ENCODE measurements at regions not wholly inside any gene's neighbourhood (a gene's known extent, or its start where the extent isn't known, plus 50 kb on each side); places are given as distances from the start of the nearest gene placed in this dataset.
"Not testable (repeated sequence)": the region's sequence is repeated elsewhere in the genome, so short reads cannot be mapped to it uniquely, and the experiment has no call there.

DNA sequence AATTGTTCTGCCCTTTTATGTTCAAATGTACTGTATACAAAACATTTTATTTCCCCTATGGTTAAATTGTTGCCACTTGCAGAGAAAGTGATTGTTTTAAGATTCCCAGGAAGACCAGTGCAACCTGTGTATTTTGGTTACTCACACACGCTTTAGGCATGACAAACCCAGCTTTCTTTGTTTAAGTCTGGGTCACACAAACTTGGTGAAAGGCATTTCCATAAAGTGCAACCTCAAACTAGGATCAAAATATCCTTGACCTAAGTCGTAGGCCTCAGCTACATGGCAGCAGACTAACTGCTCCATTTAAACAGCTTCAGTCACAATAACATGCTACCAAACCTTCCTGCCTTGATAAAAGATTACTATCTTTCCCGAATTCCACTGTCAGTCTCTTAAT is 639.0 kb upstream of the PRR20A start:
- DNase-seq (ENCODE audit: low spot score) = no peak

DNA sequence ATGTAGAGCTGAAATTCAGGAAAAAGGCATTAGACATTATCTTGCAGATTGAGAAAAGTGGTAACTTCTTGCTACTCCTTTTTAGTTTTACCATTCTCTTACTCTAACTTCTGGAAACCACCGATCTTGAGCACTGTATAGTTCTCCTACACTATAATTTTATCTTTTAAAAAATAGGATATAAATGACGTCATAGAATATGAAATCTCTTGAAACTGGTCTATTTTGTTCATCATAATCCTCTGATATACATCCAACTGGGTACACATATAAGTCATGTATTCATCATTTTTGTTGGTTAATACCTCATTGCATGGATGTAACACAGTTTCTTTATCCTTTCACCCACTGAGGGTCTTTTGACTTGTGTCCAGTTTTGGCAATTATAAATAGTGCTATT is 629.9 kb upstream of the PRR20A start:
- no peak for DNase-seq (ENCODE audit: low spot score)

DNA sequence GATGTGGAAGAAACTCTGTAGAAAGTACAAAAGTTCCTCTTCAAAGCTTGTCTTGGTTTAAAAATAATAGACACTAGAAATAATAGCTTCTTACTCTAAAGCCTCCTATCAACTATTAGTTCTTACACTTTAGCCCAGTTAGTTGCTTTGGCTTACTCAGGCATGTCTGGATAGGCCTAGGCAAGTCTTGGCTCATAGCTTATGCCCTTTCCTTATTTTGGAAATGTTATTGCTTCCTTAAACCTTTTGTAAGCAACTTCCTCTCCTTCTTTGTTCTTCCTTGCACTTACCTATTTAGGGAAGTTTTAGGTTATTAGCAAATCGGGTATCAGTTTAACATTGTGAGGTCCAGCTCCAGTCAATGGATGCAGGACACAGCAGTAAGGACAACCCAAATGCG is 628.4 kb upstream of the PRR20A start:
- not testable (repeated sequence) for DNase-seq (ENCODE audit: low spot score)

DNA sequence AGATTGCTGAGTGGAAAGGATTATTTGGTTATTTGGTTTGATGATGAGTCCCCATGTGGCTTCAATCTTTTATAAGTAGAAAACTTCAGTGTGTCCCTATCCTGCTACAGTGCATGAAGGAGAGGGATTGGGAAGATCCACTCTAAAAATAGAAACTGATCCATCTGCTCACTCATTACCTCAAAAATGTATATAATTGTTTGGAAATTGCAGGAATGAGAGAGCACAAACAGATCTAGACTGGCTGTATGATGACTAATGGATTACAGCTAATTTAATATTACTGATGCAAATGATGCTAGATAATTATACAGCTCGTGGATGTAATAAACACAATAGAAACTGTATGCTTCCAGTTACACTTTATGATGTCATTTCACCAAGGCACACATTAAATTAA is 625.3 kb upstream of the PRR20A start:
- no peak for DNase-seq (ENCODE audit: low spot score)

DNA sequence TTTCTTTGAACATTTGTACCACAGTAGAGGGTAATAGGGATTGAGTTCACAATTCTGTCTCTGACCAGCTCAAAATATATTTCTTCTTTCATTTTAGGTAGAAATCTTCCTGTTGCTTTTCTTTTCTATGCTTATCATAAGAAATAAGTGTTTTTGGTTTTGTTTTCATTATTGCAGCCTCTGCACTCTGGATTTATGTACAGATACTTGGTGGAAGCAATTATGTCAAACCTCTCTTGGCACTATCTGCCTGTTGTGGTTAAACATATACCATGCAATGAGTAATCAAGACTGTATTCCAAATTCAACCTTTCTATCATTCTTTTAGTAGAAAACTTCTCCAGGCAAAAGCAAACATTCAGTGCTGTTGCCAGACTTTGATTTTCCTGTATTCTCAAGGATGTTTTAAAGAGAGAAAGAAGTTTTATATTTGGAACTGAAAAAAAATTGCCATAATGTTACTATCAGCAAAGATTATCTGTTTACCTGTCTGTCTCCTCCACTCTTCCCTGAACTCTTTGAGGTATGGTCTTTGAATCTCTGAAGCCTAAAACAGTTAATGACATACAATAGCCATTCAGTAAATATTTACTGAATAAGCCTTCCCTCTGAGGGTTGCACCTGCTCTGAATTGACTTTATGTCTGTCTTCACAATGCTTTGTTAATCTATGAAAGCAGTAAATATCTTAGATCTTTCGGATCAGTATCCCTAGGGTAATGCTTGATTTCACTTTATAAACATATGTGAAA is 612.5 kb upstream of the PRR20A start:
- DNase-seq (ENCODE audit: low spot score) = no peak

DNA sequence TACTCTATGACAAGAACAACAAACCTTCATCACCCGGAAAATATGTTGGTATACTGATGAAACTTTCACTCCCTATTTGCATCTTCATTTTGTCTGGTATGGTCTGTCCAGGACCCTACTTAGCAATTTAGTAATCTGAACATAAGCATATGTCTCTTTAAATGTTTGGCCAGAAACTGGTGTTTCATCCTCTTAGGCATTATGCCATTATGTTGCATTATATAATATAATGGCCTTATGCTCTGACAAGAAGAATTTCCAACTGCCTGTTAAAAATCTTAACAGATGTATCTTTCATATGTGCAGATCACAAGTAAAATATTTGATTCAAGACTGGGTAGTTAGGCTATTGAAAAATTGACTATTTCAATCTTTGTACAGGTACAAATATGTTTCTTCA is 610.6 kb upstream of the PRR20A start:
- DNase-seq (ENCODE audit: low spot score) = no peak

DNA sequence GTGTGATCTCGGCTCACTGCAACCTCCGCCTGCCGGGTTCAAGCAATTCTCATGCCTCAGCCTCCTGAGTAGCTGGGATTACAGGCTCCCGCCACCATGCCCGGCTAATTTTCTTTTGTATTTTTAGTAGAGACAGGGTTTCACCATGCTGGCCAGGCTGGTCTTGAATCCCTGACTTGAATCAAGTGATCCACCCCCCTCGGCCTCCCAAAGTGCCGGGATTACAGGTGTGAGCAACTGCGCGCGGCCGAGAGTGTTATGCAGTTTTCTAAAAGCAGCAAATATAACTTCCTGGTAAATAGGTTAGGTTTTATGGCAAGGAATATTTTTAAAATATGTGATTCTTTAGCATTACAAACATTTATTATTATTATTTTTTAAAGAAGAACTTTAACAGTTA is 592.8 kb upstream of the PRR20A start:
- DNase-seq (ENCODE audit: low spot score) = not testable (repeated sequence)

DNA sequence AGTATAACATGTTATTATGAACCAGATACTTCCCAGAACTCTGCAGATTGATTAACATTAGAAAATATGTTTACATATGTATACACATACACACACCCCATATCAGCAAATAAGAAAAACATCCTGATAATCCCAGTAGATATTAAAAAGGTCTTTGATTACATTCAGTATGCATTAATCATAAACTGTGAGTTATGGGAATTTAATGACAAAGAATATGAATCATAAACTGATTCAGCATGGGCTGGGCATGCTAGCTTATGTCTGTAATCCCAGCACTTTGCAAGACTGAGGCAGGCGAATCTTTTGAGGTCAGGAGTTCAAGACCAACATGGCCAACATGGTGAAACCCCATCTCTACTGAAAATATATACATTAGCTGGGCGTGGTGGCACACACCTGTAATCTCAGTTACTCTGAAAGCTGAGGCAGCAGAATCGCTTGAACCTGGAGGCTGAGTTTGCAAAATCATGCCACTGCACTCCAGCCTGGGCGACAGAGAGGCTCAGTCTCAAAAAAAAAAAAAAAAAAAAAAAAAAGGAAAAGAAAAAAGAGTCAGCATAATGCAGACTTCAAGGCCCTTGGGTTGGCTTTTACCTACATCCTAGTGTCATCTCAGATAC is 581.9 kb upstream of the PRR20A start:
- no peak for DNase-seq (ENCODE audit: low spot score)

DNA sequence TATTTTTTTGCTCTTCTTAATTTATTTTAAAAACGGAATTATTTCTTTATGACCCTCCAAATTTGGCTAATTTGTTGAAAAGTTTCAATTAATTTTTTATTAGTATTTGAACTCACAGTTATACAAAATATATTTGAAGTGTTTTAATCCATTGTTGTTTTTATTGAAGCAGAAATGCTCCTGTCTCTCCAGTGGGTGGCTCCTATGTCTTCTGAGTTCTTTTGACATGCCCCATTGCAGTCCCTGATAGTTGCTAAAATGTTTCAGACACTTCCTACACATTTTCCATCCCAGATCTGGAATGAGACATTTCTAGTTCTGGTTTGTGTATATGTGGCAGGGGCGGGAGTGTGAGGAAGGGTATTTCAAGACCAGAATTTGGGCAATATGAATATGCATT is 579.4 kb upstream of the PRR20A start:
- DNase-seq (ENCODE audit: low spot score) = no peak

DNA sequence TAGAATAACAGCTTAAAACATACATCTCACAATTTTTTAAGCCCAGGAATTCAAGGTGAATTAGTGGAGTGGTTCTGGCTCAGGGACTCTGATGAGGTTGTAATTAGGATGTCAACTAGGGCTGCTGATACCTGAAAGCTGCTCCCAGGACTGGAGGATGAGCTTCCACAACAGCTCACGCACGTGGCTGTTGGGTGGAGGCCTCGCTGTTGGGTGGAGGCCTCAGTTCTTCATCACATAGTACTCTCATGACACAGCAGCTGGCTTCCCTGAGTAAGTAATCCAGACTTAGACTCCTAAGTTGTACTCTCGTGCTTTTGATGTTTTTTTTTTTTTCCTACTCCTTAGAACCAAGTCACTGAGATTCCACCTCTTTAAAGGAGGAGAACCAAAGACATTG is 577.1 kb upstream of the PRR20A start:
- DNase-seq (ENCODE audit: low spot score) = no peak

DNA sequence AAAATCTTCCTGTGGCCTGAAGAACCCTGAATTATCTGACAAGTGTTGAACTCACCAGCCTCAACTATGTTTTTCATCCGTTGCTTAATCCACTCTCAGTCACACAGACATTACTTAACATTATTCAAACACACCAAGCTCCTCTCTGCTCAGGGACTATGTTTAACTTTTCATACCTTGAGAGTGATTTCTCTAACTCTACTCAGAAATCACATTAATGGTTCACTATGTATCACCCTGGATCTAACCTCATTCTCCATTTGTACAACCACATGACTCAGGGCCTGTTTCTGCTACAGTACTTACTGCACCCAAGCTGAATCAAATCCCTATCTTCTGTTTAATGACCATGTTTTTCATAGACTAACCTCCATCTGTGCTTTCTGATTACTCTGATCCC is 553.7 kb upstream of the PRR20A start:
- no peak for DNase-seq (ENCODE audit: low spot score)

DNA sequence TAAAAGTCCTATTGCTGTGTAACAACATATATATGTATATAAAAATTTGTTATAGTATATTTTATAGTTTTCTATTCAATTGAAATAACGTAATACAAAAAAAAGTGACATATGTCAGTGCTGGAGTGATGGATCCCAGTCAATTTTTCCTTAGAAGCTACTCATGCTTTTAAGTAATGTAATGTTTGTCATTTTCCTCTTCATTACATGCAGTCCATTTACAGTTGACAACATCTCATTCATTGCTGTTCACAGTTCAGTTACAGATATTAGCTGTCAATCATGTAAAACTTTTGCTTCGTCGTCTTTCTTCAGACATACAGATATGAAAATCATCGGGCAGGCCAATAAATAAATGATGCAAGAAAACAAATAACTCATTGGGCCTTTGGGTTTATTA is 525.1 kb upstream of the PRR20A start:
- DNase-seq (ENCODE audit: low spot score) = no peak

DNA sequence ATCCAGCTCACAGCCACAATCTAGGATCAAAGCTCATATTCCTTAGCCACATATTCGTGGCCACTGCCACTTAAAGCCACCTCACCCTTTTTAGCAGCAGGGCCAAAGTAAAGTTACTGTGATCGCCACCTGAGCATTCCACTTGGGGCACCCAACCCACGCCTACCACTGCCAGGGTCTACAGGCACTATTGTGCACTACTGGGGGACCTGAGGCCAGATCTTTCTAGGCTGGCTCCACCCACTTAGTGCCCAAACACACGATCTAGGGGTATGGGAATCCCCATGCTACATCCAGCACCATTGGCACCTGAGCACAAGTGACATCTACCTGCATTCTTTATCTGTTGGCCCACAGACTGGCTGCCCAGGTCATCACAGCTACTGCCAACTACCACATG is 517.9 kb upstream of the PRR20A start:
- no peak for DNase-seq (ENCODE audit: low spot score)

DNA sequence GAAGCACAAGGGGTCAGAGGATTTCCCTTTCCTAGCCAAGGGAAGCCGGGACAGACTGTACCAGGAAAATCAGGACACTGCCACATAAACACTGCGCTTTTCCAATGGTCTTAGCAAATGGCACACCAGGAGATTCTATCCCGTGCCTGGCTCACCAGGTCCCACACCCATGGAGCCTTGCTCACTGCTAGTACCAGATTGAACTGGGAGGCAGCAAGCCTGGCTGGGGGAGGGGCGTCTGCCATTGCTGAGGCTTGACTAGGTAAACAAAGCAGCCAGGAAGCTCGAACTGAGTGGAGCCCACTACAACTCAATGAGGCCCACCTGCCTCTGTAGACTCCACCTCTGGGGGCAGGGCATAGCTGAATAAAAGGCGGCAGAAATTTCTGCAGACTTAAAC is 511.8 kb upstream of the PRR20A start:
- not testable (repeated sequence) for DNase-seq (ENCODE audit: low spot score)

DNA sequence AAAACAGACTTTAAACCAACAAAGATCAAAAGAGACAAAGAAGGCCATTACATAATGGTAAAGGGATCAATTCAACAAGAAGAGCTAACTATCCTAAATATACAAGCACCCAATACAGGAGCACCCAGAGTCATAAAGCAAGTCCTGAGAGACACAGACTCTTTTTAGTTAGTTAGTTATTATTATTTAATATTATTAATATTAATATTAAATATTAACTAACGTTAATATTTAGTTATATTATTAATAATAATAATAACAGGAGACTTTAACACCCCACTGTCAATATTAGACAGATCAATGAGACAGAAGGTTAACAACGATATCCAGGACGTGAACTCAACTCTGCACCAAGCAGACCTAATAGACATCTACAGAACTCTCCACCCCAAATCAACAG is 509.7 kb upstream of the PRR20A start:
- not testable (repeated sequence) for DNase-seq (ENCODE audit: low spot score)

DNA sequence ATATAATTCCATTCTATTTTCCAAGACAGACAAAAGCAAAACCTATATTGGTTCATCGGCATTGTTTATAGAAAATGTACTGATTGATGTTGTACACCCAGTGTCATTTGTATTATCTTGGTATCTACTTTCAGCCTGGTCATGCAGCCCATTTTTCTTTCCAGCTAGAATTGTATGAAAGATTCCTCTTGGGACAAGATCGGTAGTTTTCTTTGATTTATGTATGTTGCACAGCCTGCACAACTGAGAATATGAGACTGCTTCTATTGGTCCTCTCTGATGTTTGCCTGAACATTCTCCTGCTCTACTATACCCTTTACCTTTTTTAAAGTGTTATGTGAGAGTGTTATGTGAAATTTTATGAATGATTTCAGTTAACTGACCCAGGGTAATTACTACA is 487.7 kb upstream of the PRR20A start:
- no peak for DNase-seq (ENCODE audit: low spot score)

DNA sequence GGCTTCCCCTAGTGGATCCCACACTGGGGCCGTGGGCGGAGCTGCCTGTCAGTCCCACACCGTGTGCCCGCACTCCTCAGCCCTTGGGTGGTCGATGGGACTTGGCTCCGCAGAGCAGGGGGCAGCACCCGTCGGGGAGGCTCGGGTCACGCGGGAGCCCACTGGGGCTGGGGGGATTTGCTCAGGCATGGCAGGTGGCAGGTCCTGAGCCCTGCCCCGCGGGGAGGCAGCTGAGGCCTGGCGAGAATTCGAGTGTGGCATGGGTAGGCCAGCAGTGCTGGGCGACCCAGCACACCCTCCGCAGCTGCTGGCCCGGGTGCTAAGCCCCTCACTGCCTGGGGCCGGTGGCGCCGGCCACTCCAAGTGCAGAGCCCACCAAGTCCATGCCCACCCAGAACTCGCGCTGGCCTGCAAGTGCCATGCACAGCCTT is 481.7 kb upstream of the PRR20A start:
- DNase-seq (ENCODE audit: low spot score) = no peak

DNA sequence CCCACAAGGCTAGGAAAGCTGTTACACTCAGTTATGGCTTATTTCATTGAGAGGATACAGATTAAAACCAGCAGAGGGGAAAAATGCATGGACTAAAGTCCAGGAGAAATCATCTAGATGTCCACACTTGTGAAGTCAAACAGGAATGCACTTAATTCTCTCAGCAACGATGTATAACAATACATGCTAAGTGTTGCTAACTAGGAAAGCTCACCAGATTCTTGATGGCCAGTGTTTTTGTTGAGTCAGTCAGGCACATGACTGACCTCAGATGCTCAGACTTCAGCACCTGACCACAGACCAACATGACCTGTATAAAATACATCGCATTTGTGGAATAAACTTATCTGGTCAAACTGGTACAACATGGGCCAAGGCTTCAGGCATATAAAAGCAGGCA is 470.2 kb upstream of the PRR20A start:
- no peak for DNase-seq (ENCODE audit: low spot score)

DNA sequence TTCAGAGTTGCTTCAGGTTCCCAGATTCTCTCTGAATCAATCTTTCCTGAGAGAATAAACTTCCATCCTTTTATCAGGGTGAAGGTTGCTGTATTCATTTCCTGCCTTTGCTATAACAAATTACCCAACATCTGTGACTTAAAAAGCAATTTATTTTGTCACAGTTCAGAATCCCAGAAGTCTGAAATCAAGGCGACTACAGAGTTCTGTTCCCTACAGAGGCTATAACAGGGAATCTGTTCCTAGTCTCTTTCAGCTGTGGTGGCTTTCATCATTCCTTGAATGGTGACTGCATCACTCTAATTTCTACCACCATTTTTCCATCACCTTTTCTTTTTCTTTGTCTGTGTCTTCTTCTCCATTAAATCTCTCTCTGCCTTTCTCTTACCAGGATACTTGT is 459.3 kb upstream of the PRR20A start:
- no peak for DNase-seq (ENCODE audit: low spot score)

DNA sequence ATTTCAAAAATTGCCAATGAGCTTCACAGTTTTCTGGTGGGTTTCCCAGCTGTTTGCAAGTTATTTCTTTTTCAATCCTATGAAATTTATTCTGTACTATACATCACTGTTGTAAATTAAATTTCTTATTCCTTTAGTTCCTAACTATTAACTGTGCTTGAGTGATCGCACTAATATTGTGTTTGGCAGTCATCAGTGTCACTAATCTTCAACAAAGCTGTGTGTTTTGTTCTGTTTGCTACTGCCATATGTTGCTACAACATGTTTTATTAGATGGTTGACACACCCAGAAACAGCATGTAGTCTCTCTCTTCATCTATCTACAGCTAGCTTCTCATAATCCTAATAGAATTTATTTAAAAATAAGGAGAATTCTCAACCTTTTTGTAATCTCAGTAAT is 453.6 kb upstream of the PRR20A start:
- no peak for DNase-seq (ENCODE audit: low spot score)

DNA sequence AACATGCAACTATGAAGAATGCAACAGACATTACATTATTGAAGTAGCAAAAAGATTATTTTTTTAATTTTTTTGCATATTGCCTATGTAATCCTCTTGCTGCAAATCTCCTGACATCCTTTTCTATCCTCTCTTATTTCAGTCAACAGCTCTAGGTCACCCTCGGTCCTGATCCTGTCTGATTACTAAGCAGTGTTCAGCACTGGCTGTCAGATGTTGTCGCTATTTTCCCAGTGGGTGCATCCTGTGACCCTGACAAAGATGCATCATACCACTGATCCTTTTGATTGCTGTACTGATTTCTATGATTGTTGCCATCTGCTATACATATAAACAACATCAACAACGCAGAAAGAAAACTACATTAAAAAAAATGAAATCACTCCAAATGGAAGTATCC is 443.7 kb upstream of the PRR20A start:
- DNase-seq (ENCODE audit: low spot score) = no peak

DNA sequence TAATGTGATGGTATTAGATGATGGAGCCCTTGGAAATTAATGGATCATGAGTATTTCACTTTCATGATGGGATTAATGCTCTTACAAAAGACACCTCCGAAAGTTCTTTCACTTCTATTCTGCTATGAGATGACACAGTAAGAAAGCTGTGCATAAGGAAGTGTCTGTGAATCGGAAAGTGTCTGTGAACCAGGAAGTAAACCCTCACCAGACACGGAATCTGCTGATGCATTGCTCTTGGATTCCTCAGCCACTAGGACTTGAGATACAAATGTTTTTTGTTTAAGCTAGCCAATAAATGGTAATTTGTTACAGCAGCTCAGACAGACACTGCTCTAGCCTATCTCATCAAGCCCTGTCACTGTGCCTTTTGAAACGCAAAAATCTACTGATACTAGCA is 440.4 kb upstream of the PRR20A start:
- no peak for DNase-seq (ENCODE audit: low spot score)

DNA sequence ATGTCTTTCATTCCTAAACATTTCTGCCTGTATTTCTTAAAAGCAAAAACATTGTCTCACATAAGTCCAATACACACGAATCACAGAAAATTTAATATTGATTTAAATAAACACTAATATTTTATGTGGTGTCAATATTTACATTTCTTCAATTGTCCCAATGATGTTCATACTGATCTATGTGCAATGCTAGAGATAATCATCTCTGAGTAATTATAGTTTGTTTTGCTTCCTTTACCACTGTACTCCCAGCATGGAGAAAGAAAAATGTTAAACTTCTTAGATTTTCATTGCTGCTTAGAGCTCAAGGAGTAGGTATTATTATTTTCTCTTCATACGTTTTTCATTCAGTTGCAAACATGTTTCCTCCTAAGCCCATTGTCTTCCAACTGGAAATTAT is 434.2 kb upstream of the PRR20A start:
- DNase-seq (ENCODE audit: low spot score) = no peak

DNA sequence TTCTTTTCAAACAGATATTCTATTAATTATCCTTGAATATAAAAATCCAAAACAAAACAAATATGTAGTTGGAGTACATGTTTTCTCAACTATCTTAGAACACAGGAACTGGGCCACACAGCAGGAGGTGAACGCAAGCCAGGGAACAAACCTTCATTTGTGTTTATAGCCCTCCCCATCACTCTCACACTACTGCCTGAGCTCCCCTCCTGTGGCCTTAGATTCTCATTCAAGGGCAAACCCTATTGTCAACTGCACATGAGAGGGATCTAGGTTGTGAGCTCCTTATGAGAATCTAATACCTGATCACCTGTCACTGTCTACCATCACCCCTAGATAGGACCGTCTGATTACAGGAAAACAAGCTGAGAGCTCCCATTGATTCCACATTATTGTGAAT is 427.1 kb upstream of the PRR20A start:
- DNase-seq (ENCODE audit: low spot score) = no peak
